NT2/D1 (cell line): ENCODE measurements at regions not wholly inside any gene's neighbourhood (a gene's known extent, or its start where the extent isn't known, plus 50 kb on each side); places are given as distances from the start of the nearest gene placed in this dataset.
"Not testable (repeated sequence)": the region's sequence is repeated elsewhere in the genome, so short reads cannot be mapped to it uniquely, and the experiment has no call there.

Source experiments
- DNase-seq: peaks from one replicate; pipeline ENCODE4 v3.0.0-alpha.2; 2011; ENCODE audit warnings: low read depth, low spot score
- H3K27me3 ChIP-seq: 2 replicates; pipeline ENCODE4 v1.6.0; 2011; ENCODE audit warnings: mild to moderate bottlenecking; ENCODE audit not compliant: insufficient read length, insufficient read depth
- H3K36me3 ChIP-seq: 2 replicates; pipeline ENCODE4 v1.6.1; 2011; ENCODE audit warnings: mild to moderate bottlenecking, low read length, mixed read lengths; ENCODE audit not compliant: insufficient read depth, insufficient read length
- H3K4me1 ChIP-seq: 2 replicates; pipeline ENCODE4 v1.5.1; 2011; ENCODE audit not compliant: insufficient read depth, insufficient read length
- H3K4me3 ChIP-seq: 2 replicates; pipeline ENCODE4 v1.5.1; 2011; ENCODE audit warnings: low read depth; ENCODE audit not compliant: insufficient read length
- H3K9ac ChIP-seq: 2 replicates; pipeline ENCODE4 v1.6.0; 2011; ENCODE audit warnings: low read depth; ENCODE audit not compliant: insufficient read length
- H3K9me3 ChIP-seq: 2 replicates; pipeline ENCODE4 v1.5.1; 2011; ENCODE audit warnings: mild to moderate bottlenecking, low read length; ENCODE audit not compliant: insufficient read depth
- SUZ12 ChIP-seq: IDR thresholded peaks from 2 replicates; pipeline ENCODE4 v1.6.1; 2011; ENCODE audit not compliant: insufficient read length, insufficient read depth; ENCODE audit errors: extremely low read depth
- YY1 ChIP-seq: IDR thresholded peaks from 2 replicates; pipeline ENCODE4 v1.6.1; 2011; ENCODE audit not compliant: insufficient read length, insufficient read depth
- ZNF274 ChIP-seq: IDR thresholded peaks from 2 replicates; pipeline ENCODE4 v1.6.1; 2011; ENCODE audit warnings: mild to moderate bottlenecking, low read depth, low read length

DNA sequence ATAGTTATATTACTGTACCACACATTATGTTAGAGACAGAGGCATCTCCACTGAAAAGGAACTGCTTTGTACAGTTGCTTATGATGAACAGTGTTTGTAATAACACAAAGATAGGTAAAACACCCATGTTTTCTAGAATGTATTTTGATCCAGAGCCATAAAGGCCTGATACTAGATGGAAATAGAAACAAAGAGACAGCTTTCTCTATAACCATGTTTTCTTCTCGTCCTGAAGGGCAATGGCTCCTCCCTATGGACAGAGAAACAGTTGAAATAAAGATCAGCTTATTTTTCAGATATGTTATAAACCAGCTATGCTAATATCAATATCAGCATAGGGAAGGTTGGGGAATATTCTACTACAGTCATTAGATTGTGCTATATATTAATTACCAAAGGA is 109.2 kb downstream of the ATXN7L3B start:
- H3K4me3 ChIP-seq = no peak overlapping the region
- H3K9me3 ChIP-seq = no peaks in the 10 kb centered on the region
- H3K27me3 ChIP-seq = no peaks in the 10 kb centered on the region
- no peak for DNase-seq
- H3K9ac ChIP-seq = no peak overlapping the region
- no peaks in the 10 kb centered on the region for H3K36me3 ChIP-seq
- TF ChIP-seq ZNF274 (no peak), YY1 (no peak), SUZ12 (no peak)
- no peaks in the 10 kb centered on the region for H3K4me1 ChIP-seq

DNA sequence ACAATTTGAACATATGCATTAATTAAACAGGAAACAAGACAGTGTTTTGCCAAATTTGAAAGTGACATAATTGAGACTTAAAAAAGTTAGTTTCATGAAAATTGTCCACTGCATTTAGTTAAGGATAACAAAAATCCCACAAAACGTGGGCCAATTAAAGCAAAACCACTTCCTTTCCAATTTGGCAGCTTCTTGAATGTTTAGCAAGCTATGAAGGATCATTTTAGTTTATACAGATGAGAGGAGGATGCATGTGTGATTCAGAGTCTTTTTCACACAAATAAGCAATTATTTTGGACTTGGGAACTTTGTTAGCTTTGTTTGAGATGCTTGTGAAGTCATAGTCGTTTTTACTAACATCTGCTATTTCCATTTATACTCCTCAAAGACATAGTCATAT is 109.6 kb downstream of the ATXN7L3B start:
- H3K9me3 ChIP-seq = no peaks in the 10 kb centered on the region
- TF ChIP-seq YY1 = no peak
- TF ChIP-seq ZNF274 = no peak
- no peak for TF ChIP-seq SUZ12
- H3K27me3 ChIP-seq = no peaks in the 10 kb centered on the region
- H3K4me3 ChIP-seq = no peak overlapping the region
- no peak overlapping the region for H3K9ac ChIP-seq
- H3K36me3 ChIP-seq = no peaks in the 10 kb centered on the region
- no peak for DNase-seq
- no peaks in the 10 kb centered on the region for H3K4me1 ChIP-seq

DNA sequence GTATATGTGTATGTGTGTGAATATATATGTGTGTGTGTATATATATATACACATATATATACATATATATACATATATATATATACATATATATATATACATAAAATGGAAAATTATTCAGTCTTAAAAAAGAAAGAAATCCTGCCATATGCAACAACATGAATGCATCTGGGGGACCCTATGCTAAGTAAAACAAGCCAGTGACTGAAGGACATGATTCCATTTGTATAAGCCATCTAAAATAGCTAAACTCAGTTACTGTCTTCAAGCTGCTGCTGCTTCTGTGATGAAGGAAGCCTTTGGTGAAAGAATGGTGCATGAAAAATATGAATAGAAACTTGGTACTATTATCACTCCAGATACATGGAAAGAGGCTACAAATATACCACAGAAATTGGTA is 118.6 kb downstream of the ATXN7L3B start:
- TF ChIP-seq YY1 = no peak
- TF ChIP-seq ZNF274 = no peak
- TF ChIP-seq SUZ12 = no peak

DNA sequence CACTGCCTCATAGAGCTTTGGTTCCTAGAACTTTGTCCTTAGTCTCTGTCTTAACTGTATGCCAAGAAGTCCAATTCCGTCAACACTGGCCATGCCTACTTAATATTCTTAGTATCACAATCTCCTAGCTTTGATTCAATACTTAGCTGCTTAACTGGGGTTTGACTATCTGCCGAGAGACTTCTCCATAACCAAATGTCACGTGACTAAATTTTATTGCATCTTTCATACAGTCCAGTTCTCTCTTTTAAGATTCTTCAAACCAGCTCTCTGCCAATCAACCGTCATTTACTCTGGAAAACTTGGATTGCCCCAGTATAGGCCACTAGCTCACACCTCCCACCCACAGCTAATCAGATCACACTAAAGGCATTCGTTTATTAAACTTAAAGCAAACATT is 122.8 kb downstream of the ATXN7L3B start:
- no peaks in the 10 kb centered on the region for H3K9me3 ChIP-seq
- no peak overlapping the region for H3K4me3 ChIP-seq
- H3K9ac ChIP-seq = no peak overlapping the region
- TF ChIP-seq ZNF274 (no peak), SUZ12 (no peak), YY1 (no peak)
- H3K36me3 ChIP-seq = no peaks in the 10 kb centered on the region
- H3K27me3 ChIP-seq = no peaks in the 10 kb centered on the region
- H3K4me1 ChIP-seq = no peaks in the 10 kb centered on the region
- no peak for DNase-seq

More for the DNA sequence above, 118.6 kb downstream of the ATXN7L3B start:
- DNase-seq = no peak
- Histone ChIP-seq H3K4me3 (no peak overlapping the region), H3K36me3 (no peaks in the 10 kb centered on the region), H3K9me3 (peaks cover 6% of the 10 kb centered on the region; the same call in 1 of the 2 replicates), H3K4me1 (no peaks in the 10 kb centered on the region), H3K9ac (no peak overlapping the region), H3K27me3 (no peaks in the 10 kb centered on the region)

DNA sequence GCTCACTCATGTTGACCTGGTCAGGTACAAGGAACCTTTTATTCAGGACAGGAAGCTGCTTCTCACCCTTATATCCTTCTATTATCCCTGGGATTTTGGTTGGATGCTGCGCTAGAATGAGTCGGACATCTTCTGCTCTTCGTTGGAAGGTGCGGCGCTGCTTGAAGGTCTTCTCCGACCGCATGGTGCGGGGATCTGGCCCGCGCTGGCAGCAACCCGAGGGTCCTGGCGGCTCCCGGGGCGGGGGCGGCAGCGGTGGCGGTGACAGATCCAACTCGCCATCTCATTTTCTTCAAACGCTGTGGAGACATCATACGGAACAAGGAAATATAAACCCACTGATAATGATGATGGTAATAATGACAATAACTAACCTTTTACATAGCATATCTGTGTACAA is 126.3 kb downstream of the ATXN7L3B start:
- H3K4me3 ChIP-seq = no peak overlapping the region
- no peaks in the 10 kb centered on the region for H3K4me1 ChIP-seq
- H3K27me3 ChIP-seq = no peaks in the 10 kb centered on the region
- no peaks in the 10 kb centered on the region for H3K9me3 ChIP-seq
- no peak for TF ChIP-seq ZNF274
- no peak for TF ChIP-seq SUZ12
- TF ChIP-seq YY1 = no peak
- no peaks in the 10 kb centered on the region for H3K36me3 ChIP-seq
- no peak for DNase-seq
- no peak overlapping the region for H3K9ac ChIP-seq

DNA sequence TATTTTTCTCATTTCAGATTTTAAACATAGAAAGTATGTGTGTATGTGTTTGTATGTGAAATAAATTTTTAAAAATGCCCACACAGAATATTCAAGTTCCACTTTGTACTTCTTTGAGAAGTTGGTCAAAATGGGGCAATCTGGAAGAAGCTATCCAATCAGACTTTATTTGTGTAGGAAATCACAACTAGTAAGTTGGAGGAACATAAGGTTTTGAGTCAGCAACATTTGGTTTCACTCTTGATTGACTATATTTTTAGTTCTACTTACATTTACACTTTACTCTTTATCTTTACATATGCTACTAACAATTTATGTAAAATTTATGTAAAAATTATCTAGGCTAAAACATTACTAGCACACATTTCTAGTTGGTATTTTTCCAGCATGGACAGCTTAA is 128.1 kb downstream of the ATXN7L3B start:
- Histone ChIP-seq H3K4me3 (no peak overlapping the region), H3K27me3 (no peaks in the 10 kb centered on the region), H3K9me3 (no peaks in the 10 kb centered on the region), H3K9ac (no peak overlapping the region), H3K4me1 (no peaks in the 10 kb centered on the region), H3K36me3 (no peaks in the 10 kb centered on the region)
- TF ChIP-seq ZNF274 = no peak
- TF ChIP-seq YY1 = no peak
- TF ChIP-seq SUZ12 = no peak
- DNase-seq = no peak

DNA sequence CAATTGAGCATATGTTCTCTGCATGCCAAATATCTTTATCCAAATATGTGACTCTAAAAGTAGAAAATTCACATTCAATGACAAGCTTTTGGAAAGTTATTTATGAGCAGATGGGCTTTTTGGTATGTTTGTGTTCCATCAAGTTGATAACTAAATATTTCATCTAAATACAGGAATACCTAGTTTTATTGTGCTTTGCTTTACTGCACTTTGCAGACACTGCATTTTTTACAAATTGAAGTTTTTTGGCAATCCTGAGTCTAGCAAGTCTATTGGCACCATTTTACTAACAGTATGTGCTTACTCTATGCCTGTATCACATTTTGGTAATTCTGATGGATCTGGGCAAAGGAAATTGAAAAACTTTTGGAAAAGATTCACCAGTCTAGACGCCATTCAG is 133.8 kb downstream of the ATXN7L3B start:
- no peaks in the 10 kb centered on the region for H3K9me3 ChIP-seq
- TF ChIP-seq SUZ12 = no peak

DNA sequence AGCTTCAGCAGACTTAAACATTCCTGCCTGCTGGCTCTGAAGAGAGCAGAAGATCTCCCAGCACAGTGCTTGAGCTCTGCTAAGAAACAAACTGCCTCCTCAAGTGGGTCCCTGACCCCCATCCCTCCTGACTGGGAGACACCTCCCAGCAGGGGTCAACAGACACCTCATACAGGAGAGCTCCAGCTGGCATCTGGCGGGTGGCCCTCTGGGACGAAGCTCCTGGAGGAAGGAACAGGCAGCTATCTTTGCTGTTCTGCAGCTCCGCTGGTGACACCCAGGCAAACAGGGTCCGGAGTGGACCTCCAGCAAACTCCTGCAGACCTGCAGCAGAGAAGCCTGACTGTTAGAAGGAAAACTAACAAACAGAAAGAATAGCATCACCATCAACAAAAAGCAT is 139.3 kb downstream of the ATXN7L3B start:
- not testable (repeated sequence) for DNase-seq, H3K27me3 ChIP-seq, H3K4me1 ChIP-seq, H3K9me3 ChIP-seq, H3K36me3 ChIP-seq, H3K4me3 ChIP-seq, H3K9ac ChIP-seq

More for the DNA sequence above, 133.8 kb downstream of the ATXN7L3B start:
- Histone ChIP-seq H3K9ac (no peak overlapping the region), H3K4me3 (no peak overlapping the region), H3K4me1 (no peaks in the 10 kb centered on the region), H3K27me3 (no peaks in the 10 kb centered on the region), H3K36me3 (no peaks in the 10 kb centered on the region)
- DNase-seq = no peak
